HG03103 (cell line): ENCODE measurements at regions not wholly inside any gene's neighbourhood (a gene's known extent, or its start where the extent isn't known, plus 50 kb on each side); places are given as distances from the start of the nearest gene placed in this dataset.

ENCODE experiments used
- ATAC-seq: cut with Tn5 transposase; IDR thresholded peaks from one replicate; pipeline ENCODE4 v1.9.1; 2021; ENCODE audit warnings: low read depth; ENCODE audit not compliant: unreplicated experiment

DNA sequence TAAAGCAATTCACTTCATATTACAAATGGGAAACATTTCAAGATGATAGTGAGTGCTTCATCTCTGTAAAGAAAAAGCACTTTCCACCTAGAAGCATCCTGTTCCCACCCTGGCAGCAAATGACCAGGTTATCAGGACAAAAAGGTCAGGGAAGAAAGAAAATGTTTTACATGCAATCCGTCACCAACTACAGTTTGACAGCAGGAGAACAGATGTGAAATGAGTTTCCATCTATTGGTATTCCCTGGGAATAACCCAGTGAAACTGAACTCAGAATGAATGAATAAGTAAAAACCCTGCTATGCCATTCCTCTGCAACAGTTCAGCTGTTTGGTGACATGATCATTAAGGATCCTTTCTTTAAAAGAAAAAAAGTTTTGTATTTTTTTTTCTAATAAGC lies 67.6 kb downstream of the HTR1A start:
- ATAC-seq, result no peak

DNA sequence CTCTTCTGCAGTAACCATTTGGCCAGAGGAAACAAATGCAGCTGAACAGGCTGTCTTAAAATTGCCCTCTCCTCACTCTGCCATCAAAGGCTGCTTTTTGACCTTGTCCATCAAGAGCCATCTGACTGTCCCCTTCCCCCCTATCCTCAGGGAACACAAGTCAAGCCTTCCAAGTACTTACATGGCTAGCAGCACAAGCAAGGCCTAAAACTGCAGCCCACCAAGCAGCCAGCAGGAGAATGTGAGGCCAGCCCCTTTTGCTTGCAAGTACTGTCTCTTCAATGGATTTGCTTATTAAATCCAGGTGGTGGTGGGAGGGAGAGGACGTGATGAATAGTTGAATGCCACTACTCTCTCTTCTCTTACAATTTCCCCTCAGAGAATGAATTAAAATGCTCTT lies 83.5 kb downstream of the HTR1A start:
- ATAC-seq, result no peak

DNA sequence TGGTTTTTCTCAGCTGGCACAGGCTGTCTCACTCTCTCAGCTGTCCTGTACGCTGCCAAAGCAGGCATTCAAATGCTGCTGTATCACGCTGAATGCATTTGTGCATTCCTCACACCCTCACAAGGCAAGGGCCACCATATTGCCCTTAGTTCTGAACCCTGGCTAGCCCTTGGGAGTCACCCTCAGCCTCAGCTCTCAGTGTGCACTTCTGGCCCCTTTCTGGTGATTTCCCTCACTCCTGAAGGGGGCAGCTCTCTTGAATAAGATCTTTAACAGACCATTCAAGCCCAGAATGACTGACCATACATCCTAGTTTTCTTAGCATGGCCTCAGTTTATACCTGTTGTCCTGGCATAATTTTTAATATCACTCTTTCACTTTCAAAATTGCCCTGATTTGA lies 84.3 kb downstream of the HTR1A start:
- no peak for ATAC-seq

DNA sequence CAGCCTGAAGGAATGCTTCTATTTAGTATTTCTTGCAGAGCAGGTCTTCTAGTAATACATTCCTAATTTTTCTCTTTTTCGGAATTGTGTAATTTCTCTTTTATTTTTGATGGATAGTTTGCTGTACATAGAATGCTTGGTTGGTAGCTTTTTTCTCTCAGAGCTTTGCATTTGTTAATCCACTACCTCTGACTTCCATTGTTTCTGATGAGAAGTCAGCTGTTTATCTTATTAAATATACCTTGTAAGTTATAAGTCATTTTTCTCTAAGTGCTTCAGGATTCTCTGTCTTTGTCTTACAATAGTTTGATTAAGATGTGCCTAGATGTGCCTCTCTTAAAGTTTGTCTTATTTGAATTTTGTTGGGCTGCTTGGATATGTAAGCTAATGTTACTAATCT lies 101.9 kb downstream of the HTR1A start:
- no peak for ATAC-seq

DNA sequence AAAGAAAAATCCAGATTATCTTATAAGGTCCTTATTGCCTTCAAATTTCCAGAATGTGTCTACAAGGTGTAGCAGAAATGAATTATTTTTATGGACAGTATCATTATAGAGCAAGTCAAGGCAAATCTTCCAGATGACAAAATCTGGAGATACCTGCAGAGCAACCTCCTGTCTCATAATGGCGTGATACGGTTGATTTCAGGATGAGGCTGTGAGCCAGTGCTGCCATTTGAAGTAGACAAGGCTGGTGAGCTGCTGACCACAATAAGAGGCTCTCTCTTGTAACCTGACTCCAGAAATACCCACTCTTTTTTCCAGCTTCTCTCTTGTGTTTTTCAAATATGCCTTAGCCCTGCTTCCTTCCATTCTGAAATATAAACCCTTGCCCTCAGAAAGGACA lies 108.2 kb downstream of the HTR1A start:
- no peak for ATAC-seq

DNA sequence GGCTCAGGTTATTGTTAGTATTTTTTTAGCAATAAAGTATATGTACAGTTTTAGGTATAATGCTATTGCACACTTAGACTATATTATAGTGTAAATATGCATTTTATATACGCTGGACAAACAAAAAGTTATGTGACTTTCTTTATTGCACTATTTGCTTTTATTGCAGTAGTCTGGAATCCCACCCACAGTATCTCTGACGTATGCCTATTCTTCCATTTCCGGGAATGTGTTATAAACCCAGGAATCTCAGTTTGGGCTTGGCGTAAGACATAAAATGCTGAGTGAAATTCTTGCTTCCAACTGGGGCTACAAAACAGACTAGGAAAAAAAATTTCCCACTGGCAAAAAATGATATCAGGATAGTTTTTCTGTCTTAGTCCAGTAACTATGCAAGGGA lies 119.1 kb downstream of the HTR1A start:
- ATAC-seq, result no peak

DNA sequence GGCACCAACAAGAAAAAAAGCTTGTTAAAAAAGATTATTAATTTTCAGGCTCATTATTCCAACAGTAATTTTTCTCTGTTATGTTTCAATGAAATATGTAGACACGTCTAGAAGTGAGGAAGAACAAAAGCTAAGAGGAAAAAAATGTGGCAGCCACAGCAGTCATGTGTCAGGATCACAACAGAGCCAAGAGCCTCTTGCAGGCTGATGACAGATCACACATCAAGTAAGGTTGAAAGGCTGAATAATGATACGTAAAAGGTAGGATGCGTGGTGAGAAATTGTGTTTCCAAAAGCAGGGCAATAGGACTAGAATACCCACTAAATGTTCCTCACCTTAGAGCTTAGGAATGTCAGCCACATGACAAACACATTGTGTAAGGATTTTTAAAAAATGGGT lies 124.8 kb downstream of the HTR1A start:
- no peak for ATAC-seq

DNA sequence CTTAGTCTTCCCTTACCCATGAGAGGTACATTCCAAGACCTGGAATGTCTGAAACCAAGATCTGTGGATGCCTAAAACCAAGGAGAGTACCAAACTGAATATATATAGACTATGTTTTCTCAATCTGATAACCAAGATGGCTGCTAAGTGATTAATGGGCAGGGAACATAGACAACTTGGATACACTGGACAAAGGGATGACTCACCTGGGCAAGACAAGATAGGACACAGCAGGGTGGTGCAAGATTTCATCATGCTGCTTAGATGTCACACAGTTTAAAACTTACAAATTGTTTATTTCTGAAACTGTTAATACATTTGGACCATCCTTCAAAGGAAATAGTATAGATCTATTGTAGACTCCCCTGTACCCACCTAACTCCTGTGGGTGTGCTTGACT lies 130.9 kb downstream of the HTR1A start:
- no peak for ATAC-seq

DNA sequence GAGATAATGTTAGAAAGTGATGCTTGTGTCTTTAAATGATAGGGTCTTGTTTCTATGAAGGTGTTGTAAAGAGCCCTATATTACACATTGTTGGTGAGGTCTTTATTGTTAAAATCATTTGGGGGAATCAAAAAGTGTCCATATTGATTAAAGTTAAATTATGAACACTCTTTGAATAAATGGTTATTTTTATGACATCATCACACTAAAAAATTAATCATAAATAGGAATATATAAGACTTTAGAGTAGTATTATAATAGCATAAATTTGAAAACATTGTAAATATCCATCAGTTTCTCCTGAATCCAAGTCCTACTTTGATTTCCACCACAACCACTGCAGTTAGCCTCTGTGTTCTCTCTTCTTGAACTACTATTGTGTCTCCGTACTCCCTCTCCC lies 136.3 kb downstream of the HTR1A start:
- ATAC-seq, result no peak

DNA sequence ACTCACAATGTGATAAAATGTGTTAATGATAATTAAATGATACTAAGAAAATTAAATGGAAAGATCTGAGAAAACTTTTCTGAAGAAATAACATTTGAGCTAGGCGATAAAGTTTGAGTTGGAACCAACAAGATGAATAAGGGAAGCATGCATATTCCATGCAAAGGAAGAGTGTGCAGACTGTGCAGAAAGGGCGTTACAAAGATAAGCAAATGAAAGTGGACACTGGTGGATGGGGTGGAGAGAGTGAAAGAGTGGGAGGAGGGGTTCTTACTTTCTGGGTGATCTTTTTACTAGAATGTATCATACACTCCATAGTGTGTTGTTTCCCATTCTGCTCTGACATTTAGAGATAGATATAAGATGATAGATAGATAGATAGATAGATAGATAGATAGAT lies 138.7 kb downstream of the HTR1A start:
- no peak for ATAC-seq

DNA sequence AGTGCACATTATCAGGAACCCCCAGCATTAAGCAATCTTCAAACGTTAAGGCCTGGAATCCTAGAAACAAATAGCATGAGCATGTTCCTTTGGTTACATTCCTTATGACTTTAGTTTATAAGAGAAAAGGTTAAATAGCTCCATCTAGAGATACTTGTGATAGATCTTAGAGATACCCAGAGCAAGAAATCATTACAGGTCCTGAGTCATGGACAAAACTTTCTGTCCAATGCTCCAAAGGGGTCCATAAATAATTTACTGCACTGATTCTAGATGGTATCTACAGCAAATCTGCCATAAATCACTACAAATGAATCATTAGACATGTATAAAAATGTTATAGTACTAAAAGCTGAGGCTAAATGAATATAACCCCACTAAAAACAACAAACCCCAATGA lies 139.6 kb downstream of the HTR1A start:
- ATAC-seq, result no peak

DNA sequence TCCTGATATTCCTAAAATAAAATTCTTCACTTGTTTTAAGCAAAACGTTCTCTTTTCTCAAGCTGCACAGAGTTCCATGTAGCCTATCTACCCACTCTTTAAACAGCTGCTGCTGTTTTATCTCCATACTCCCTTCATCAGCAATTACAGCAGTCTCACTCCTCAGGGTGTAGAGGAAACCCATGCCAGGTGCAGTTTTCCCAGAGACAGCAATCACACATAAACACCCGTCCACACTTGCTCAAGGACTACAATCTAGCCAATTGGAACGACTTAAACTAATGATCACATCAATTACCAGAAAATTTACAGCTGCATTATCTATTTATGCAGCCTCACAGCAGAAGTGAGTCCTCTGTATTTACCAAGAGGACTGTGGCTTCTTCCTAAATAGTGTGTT lies 141.7 kb downstream of the HTR1A start:
- no peak for ATAC-seq

DNA sequence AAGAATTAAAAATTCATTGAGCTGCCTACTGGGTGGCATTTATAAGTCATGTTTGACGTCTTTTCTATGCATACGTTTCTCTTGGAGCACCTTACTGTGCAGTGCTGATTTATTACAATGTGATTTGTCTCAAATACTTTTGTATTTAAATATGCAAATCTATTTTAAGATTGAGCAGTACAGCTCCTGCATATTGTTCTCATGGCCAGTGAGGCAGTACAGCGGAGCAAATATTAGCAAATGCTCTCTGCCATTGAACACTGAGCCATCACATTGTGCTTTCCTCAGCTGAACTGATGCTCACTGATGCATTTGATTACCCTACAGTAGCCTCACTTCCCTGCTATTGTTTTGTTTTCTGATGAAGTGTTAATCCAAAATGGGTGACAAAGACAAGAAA lies 149.6 kb downstream of the HTR1A start:
- no peak for ATAC-seq

DNA sequence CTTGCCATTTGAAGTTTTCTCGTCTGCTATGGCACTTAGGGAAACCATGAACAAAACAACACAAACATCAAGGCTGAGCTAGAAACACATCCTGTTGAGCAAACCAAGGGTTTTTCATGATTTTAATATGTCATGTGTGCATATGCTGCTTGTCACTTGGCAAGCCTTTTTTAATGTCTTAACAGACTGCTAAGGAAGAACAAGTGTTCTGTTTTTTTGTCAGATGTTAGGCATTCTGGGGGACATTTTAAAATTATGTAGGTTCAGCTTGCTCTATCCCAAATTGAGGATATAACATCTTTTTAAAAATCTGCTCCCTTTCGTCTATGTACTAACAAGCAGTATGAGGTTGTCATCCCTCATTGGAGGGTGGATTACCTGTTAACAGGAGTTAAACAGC lies 150.3 kb downstream of the HTR1A start:
- ATAC-seq, result no peak

DNA sequence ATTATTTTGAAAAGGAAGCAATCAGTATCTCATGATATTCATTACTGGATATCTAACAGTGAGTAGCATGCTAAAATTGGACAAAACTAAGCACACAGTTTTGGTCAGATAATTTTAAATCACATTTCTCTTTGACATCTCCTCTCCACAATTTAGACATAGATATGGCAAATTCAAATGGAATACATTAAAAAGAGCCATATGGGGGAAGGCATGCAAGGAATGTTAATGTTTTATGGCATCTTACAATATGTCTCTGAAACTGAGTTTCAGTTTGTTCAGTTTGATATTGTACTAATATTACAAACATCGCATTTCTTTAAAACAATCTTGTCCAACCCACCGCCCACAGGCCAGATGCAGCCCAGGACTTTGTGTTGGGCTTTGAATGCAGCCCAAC lies 151.0 kb downstream of the HTR1A start:
- no peak for ATAC-seq

DNA sequence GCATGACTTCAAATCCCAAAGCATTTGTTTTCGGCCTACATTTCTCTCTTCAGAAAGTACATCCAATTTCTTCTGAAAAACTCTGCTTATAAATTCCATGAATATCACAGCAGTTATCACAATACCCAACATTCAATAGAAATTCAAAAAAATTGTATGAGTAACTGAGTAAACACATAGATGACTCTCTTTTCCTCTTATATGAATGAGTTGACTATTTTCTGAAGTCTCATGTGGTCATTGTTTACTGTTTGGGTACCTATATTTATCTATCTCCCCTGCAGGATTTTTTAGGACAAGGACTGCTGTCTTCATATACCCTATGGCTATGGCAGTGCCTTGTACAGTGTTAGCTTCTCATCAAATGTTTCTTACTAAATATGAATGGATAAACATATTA lies 157.1 kb downstream of the HTR1A start:
- no peak for ATAC-seq

DNA sequence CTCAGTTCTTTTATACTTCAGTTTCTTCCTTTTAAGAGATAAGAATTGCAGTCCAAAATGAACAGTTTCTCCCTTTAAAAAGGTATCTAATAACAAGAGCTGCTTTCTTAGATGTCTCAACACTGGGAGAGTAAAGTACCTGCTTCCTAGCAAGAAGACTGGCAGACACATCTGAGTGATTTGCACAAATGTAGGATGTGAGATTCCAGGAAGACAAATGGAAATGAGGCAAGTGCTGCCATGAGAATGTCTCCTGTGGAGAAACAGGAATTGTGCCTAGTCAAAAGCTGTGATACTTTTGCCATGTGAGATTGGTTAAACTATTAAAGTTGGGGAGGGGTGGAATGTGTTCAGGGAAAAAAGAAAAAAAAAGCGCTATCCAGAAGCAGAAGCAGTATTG lies 159.1 kb downstream of the HTR1A start:
- ATAC-seq, result no peak

DNA sequence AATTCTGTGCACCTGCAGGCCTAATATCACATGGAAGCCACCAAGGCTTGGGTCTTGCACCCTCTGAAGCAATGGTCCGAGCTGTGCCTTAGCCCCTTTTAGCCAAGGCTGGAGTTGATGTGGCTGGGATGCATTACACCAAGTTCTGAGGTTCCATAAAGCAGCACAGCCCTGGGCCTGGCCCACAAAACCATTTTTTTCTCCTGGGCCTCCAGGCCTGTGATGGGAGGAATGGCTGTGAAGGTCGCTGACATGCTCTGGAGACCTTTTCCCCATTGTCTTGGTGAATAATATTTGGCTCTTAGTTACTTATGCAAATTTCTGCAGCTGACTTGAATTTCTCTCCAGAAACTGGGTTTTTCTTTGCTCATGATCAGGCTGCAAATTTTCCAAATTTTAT lies 167.3 kb downstream of the HTR1A start:
- no peak for ATAC-seq

DNA sequence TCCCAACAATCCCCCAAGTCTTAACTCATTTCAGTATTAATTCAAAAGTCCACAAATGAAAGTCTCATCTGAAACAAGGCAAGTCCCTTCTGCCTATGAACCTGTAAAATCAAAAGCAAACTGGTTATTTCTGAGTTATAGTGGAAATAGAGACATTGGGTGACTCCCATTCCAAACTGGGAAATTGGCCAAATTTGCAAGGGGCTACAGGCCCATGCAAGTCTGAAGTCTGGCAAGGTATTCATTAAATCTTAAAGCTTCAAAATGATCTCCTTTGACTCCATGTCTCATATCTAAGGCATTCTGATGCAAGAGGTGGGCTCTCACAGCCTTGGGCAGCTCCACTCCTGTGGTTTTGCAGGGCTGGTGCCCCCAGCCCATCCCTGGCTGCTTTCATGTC lies 167.9 kb downstream of the HTR1A start:
- ATAC-seq, result no peak

DNA sequence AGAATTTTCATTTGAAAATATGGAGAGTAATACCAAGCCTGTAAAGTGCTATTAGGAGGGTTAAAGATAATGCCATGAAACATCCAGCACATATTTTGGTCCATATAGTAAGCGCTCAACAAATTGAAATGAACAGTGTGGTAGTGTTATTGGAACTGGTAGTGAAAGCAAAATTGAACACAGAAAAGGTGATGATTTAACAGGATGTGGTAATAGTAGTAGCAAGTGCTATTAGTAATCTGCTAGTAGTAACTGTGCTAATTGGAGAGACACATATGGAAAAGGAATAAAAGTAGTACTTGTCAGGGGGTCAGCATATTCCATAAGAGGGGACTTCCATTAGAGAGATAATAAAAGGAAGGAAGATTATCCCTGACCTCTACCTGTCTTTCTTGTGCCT lies 187.3 kb downstream of the HTR1A start:
- no peak for ATAC-seq

DNA sequence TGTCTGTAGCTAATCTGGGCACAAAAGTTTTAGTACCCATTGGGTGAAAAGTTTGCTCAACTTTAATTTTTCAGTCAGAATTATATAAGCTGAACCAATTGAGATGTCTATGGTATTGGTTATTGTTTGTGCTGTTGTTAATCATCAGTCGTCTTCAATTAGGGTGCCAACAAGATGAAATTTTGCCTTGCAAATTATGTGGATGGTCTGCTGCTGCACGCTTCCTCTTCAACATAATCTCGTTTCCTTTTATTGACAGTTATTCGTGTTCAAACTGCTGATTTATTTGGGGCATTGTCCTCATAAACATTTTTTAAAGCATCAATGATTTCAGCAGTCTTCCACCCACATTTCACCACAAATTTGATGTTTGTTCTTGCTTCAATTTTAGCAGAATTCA lies 194.0 kb downstream of the HTR1A start:
- ATAC-seq, result no peak

DNA sequence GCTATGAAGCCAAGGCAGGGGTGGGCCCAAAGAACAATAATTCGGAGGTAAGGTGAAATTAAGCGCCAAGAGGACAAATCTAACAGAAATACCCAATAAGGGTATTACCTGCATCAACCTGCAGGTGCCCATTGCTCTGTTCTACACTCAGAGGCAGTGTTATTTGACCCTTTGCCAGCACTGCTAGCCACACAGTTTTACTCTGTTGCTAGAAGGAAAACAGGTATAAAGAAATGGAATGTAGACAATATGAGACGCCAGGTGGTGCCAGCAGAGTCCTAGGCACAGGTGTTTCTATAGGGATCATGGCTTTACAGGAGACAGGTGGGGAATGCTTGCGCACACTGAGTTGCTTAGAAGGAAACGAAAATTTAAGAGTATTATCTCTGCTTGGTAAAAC lies 201.3 kb downstream of the HTR1A start:
- ATAC-seq, result no peak

DNA sequence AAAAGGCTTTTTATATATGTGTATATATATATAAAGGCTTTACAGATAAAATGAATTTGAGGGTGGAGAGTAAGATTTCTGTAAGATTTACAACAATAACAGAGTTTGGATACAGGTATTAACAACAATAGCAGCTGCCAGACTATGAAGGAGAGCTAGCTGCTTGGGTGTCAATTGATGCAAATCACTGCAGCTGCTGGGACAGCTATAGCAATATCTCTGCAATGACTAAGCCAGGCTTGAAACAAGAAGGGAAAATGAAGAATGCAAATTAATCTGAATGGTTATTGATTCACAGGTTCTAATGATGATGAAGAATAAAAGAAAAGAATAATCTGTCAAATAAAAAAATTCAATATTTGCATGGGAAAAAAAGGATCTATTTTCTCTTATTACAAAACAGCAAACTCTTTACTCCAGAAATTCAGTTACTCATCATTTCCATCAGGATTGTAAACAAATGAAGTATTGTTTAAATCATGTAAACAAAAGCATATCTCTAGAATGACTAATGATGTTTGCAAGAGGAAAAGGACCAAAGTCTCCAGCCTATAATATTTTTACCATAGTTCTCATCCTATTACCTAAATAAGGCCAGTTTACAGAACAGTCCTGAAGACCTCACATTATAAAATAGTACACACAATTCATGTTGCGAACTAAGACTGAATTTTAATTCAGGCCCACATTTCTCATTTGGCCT lies 219.0 kb downstream of the HTR1A start:
- ATAC-seq, result no peak
